WTC11 (cell line): ENCODE measurements at regions not wholly inside any gene's neighbourhood (a gene's known extent, or its start where the extent isn't known, plus 50 kb on each side); places are given as distances from the start of the nearest gene placed in this dataset.

Experiments
- ATAC-seq: fragments of 200-7000 bp; cut with Tn5 transposase; 2 replicates; pipeline ENCODE4 v1.10.0; 2021; ENCODE audit warnings: mild to moderate bottlenecking, moderate library complexity
- CTCF ChIA-PET: fragments of 300-600 bp; sonication (Branson Sonifier 250); formaldehyde crosslinking; loops from one replicate; lab custom pipeline; 2021; ENCODE audit warnings: antibody characterized with exemption; lab: Charles Lee
- POLR2A ChIA-PET: fragments of 350-600 bp; sonication (Branson Sonifier 250); formaldehyde crosslinking; loops from one replicate; lab custom pipeline; 2021; ENCODE audit warnings: antibody characterized with exemption; lab: Charles Lee
- DNase-seq: peaks from one replicate; pipeline ENCODE4 v3.0.0; 2021; ENCODE audit warnings: low spot score
- H3K27ac Mint-ChIP-seq: 2 replicates; pipeline ENCODE4 v1.8.0; 2021; ENCODE audit warnings: mixed read lengths
- H3K27me3 Mint-ChIP-seq: 2 replicates; pipeline ENCODE4 v1.8.0; 2021; ENCODE audit warnings: low read depth, mild to moderate bottlenecking, moderate library complexity, mixed read lengths
- H3K36me3 Mint-ChIP-seq: 2 replicates; pipeline ENCODE4 v1.8.0; 2021; ENCODE audit warnings: mixed read lengths
- H3K4me1 Mint-ChIP-seq: 2 replicates; pipeline ENCODE4 v1.8.0; 2022; ENCODE audit warnings: mixed read lengths
- H3K4me3 Mint-ChIP-seq: 2 replicates; pipeline ENCODE4 v1.8.0; 2021; ENCODE audit warnings: mild to moderate bottlenecking, moderate library complexity, mixed read lengths
- H3K9me3 Mint-ChIP-seq: 2 replicates; pipeline ENCODE4 v1.8.0; 2021; ENCODE audit warnings: mixed read lengths
- ATF6 ChIP-seq: sonication (generic); formaldehyde crosslinking; IDR thresholded peaks from 2 replicates; pipeline ENCODE4 v1.8.1; 2023; ENCODE audit warnings: mild to moderate bottlenecking, missing genetic modification reagents
- CBFB ChIP-seq: sonication (generic); formaldehyde crosslinking; IDR thresholded peaks from 2 replicates; pipeline ENCODE4 v1.8.1; 2022; ENCODE audit warnings: mild to moderate bottlenecking, low read depth, missing genetic modification reagents
- FOXP1 ChIP-seq: sonication (generic); formaldehyde crosslinking; IDR thresholded peaks from 2 replicates; pipeline ENCODE4 v1.8.0; 2022; ENCODE audit warnings: missing genetic modification reagents, mild to moderate bottlenecking, moderate library complexity, borderline replicate concordance
- FOXP4 ChIP-seq: sonication (generic); formaldehyde crosslinking; IDR thresholded peaks from 2 replicates; pipeline ENCODE4 v1.8.0; 2022; ENCODE audit warnings: mild to moderate bottlenecking, missing genetic modification reagents
- MAX ChIP-seq: sonication (generic); formaldehyde crosslinking; IDR thresholded peaks from 2 replicates; pipeline ENCODE4 v1.8.0; 2022; ENCODE audit warnings: mild to moderate bottlenecking, missing genetic modification reagents
- MYBL2 ChIP-seq: sonication (generic); formaldehyde crosslinking; IDR thresholded peaks from 2 replicates; pipeline ENCODE4 v1.8.1; 2023; ENCODE audit warnings: mild to moderate bottlenecking, moderate library complexity, missing genetic modification reagents
- NR2C2 ChIP-seq: sonication (generic); formaldehyde crosslinking; IDR thresholded peaks from 2 replicates; pipeline ENCODE4 v1.8.0; 2022; ENCODE audit warnings: mild to moderate bottlenecking, missing genetic modification reagents
- TEAD1 ChIP-seq: sonication (generic); formaldehyde crosslinking; IDR thresholded peaks from 2 replicates; pipeline ENCODE4 v1.8.0; 2022; ENCODE audit warnings: mild to moderate bottlenecking, missing genetic modification reagents
- TP53 ChIP-seq: sonication (generic); formaldehyde crosslinking; IDR thresholded peaks from 2 replicates; pipeline ENCODE4 v1.8.1; 2023; ENCODE audit warnings: mild to moderate bottlenecking, missing genetic modification reagents
- USF1 ChIP-seq: sonication (generic); formaldehyde crosslinking; IDR thresholded peaks from 2 replicates; pipeline ENCODE4 v1.8.0; 2022; ENCODE audit warnings: mild to moderate bottlenecking, missing genetic modification reagents
- USF2 ChIP-seq: sonication (generic); formaldehyde crosslinking; IDR thresholded peaks from 2 replicates; pipeline ENCODE4 v1.8.1; 2023; ENCODE audit warnings: mild to moderate bottlenecking, missing genetic modification reagents, moderate library complexity
- ZBTB21 ChIP-seq: sonication (generic); formaldehyde crosslinking; IDR thresholded peaks from 2 replicates; pipeline ENCODE4 v1.8.1; 2023; ENCODE audit warnings: mild to moderate bottlenecking, missing genetic modification reagents, borderline replicate concordance
- ZNF138 ChIP-seq: sonication (generic); formaldehyde crosslinking; conservative IDR thresholded peaks from 2 replicates; pipeline ENCODE4 v1.8.1; 2022; ENCODE audit warnings: mild to moderate bottlenecking, moderate library complexity, missing genetic modification reagents
- ZNF423 ChIP-seq: fragments of 250-450 bp; sonication (Bioruptor Pico); IDR thresholded peaks from 2 replicates; pipeline ENCODE4 v2.1.2; 2022; ENCODE audit warnings: mild to moderate bottlenecking, moderate library complexity
- ZNF512 ChIP-seq: sonication (generic); formaldehyde crosslinking; IDR thresholded peaks from 2 replicates; pipeline ENCODE4 v1.8.1; 2022; ENCODE audit warnings: missing genetic modification reagents, borderline replicate concordance
- ZNF671 ChIP-seq: fragments of 250-450 bp; sonication (Bioruptor Pico); IDR thresholded peaks from 2 replicates; pipeline ENCODE4 v1.8.0; 2021; ENCODE audit warnings: mild to moderate bottlenecking
- TF ChIP-seq, protein P1 (sequence below): sonication (generic); formaldehyde crosslinking; IDR thresholded peaks from 2 replicates; pipeline ENCODE4 v1.8.1; 2023; ENCODE audit warnings: mild to moderate bottlenecking, missing genetic modification reagents
- TF ChIP-seq, protein P2 (sequence below): sonication (generic); formaldehyde crosslinking; IDR thresholded peaks from 2 replicates; pipeline ENCODE4 v1.8.1; 2022; ENCODE audit warnings: low read depth, mild to moderate bottlenecking, moderate library complexity, missing genetic modification reagents, borderline replicate concordance
- TF ChIP-seq, protein P3 (sequence below): sonication (generic); formaldehyde crosslinking; IDR thresholded peaks from 2 replicates; pipeline ENCODE4 v1.8.0; 2022; ENCODE audit warnings: mild to moderate bottlenecking, missing genetic modification reagents

DNA sequence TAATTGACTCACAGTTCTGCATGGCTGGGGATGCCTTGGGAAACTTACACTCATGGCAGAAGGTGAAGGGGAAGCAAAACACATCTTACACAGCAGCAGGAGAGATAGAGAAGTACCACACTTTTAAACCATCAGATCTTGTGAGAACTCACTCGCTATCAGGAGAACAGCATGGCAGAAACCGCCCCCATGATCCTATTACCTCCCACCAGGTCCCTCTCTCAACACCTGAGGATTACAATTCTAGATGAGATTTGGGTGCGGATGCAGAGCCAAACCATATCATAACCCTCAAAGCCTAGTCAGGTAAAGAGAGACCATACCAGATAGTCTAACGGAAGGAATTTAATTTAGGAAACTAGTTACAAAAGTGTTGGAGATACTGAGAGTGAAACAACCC, 182.6 kb upstream of the ACVR2A start:
- POLR2A ChIA-PET = no interaction called here
- DNase-seq (no peak), ATAC-seq (no peak)
- Mint-ChIP-seq H3K27me3 (no peaks in the 10 kb centered on the region), H3K36me3 (no peaks in the 10 kb centered on the region), H3K27ac (no peak overlapping the region), H3K4me3 (no peak overlapping the region), H3K4me1 (no peaks in the 10 kb centered on the region), H3K9me3 (0 out of 2 replicates have a peak, but pooled peaks cover 3% of the 10 kb centered on the region)
- no peak for TF ChIP-seq MAX
- TF ChIP-seq, protein P1, sequence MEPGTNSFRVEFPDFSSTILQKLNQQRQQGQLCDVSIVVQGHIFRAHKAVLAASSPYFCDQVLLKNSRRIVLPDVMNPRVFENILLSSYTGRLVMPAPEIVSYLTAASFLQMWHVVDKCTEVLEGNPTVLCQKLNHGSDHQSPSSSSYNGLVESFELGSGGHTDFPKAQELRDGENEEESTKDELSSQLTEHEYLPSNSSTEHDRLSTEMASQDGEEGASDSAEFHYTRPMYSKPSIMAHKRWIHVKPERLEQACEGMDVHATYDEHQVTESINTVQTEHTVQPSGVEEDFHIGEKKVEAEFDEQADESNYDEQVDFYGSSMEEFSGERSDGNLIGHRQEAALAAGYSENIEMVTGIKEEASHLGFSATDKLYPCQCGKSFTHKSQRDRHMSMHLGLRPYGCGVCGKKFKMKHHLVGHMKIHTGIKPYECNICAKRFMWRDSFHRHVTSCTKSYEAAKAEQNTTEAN (CRISPR knock-in tag) = no peak
- no peak for TF ChIP-seq ZNF423 (CRISPR knock-in tag)
- no peak for TF ChIP-seq CBFB
- TF ChIP-seq USF2 (CRISPR knock-in tag) = no peak
- TF ChIP-seq MYBL2 (CRISPR knock-in tag) = no peak
- TF ChIP-seq, protein P2, sequence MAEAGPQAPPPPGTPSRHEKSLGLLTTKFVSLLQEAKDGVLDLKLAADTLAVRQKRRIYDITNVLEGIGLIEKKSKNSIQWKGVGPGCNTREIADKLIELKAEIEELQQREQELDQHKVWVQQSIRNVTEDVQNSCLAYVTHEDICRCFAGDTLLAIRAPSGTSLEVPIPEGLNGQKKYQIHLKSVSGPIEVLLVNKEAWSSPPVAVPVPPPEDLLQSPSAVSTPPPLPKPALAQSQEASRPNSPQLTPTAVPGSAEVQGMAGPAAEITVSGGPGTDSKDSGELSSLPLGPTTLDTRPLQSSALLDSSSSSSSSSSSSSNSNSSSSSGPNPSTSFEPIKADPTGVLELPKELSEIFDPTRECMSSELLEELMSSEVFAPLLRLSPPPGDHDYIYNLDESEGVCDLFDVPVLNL (CRISPR knock-in tag) = no peak
- TF ChIP-seq USF1 (CRISPR knock-in tag) = no peak
- no peak for TF ChIP-seq ZNF671 (CRISPR knock-in tag)
- TF ChIP-seq, protein P3, sequence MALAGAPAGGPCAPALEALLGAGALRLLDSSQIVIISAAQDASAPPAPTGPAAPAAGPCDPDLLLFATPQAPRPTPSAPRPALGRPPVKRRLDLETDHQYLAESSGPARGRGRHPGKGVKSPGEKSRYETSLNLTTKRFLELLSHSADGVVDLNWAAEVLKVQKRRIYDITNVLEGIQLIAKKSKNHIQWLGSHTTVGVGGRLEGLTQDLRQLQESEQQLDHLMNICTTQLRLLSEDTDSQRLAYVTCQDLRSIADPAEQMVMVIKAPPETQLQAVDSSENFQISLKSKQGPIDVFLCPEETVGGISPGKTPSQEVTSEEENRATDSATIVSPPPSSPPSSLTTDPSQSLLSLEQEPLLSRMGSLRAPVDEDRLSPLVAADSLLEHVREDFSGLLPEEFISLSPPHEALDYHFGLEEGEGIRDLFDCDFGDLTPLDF (CRISPR knock-in tag) = no peak
- TF ChIP-seq FOXP4 = no peak
- TF ChIP-seq TP53 = no peak
- no peak for TF ChIP-seq NR2C2 (CRISPR knock-in tag)
- TF ChIP-seq ZNF138 = no peak
- TF ChIP-seq ATF6 (CRISPR knock-in tag) = no peak
- no peak for TF ChIP-seq FOXP1
- TF ChIP-seq ZBTB21 = no peak
- TF ChIP-seq TEAD1 (CRISPR knock-in tag) = no peak
- TF ChIP-seq ZNF512 (CRISPR knock-in tag) = no peak
- CTCF ChIA-PET = no interaction called here
